A673 (cell line): ENCODE measurements at regions not wholly inside any gene's neighbourhood (a gene's known extent, or its start where the extent isn't known, plus 50 kb on each side); places are given as distances from the start of the nearest gene placed in this dataset.
"Not testable (repeated sequence)": the region's sequence is repeated elsewhere in the genome, so short reads cannot be mapped to it uniquely, and the experiment has no call there.

Source experiments
- CTCF ChIP-seq: fragments of 300-800, 200-600 bp; sonication (generic); conservative IDR thresholded peaks from 2 replicates; pipeline ENCODE4 v1.5.1; 2017; ENCODE audit warnings: low read depth, mild to moderate bottlenecking, antibody characterized with exemption, low read length, moderate library complexity, mixed read lengths
- EZH2 ChIP-seq: fragments of 200-600 bp; sonication (generic); IDR thresholded peaks from 2 replicates; pipeline ENCODE4 v1.6.1; 2017; ENCODE audit warnings: borderline replicate concordance, low read depth, mild to moderate bottlenecking, mixed read lengths, antibody characterized with exemption, low read length; ENCODE audit not compliant: poor library complexity, severe bottlenecking

- not testable (repeated sequence) for TF ChIP-seq CTCF, EZH2
These were observed 176.4 kb downstream of the NPIPB11 start for GRCh38 chr16:29230006-29230668.
